Chondrocyte (in vitro differentiated cells): ENCODE measurements at regions not wholly inside any gene's neighbourhood (a gene's known extent, or its start where the extent isn't known, plus 50 kb on each side); places are given as distances from the start of the nearest gene placed in this dataset.

Source experiments
- DNase-seq: peaks from one replicate; pipeline ENCODE4 v3.0.0; 2021; ENCODE audit warnings: mixed read lengths, low spot score
- H3K27ac Mint-ChIP-seq: one replicate; pipeline ENCODE4 v1.8.0; 2021; ENCODE audit warnings: mild to moderate bottlenecking, moderate library complexity, mixed read lengths; ENCODE audit not compliant: unreplicated experiment
- H3K27me3 Mint-ChIP-seq: 2 replicates; pipeline ENCODE4 v1.8.0; 2021; ENCODE audit warnings: low read depth, mixed read lengths
- H3K36me3 Mint-ChIP-seq: 2 replicates; pipeline ENCODE4 v1.8.0; 2021; ENCODE audit warnings: low read depth, mixed read lengths
- H3K4me1 Mint-ChIP-seq: 2 replicates; pipeline ENCODE4 v1.8.0; 2021; ENCODE audit warnings: low read depth, mild to moderate bottlenecking, mixed read lengths
- H3K4me3 Mint-ChIP-seq: one replicate; pipeline ENCODE4 v1.8.0; 2021; ENCODE audit warnings: mild to moderate bottlenecking, moderate library complexity, mixed read lengths; ENCODE audit not compliant: unreplicated experiment
- H3K9me3 Mint-ChIP-seq: 2 replicates; pipeline ENCODE4 v1.8.0; 2021; ENCODE audit warnings: low read depth, mixed read lengths
- TF ChIP-seq, protein P1 (sequence below): fragments of 200-600 bp; sonication (generic); IDR thresholded peaks from 2 replicates; pipeline ENCODE4 v1.5.0; 2021; ENCODE audit warnings: antibody characterized with exemption, mild to moderate bottlenecking, moderate library complexity

DNA sequence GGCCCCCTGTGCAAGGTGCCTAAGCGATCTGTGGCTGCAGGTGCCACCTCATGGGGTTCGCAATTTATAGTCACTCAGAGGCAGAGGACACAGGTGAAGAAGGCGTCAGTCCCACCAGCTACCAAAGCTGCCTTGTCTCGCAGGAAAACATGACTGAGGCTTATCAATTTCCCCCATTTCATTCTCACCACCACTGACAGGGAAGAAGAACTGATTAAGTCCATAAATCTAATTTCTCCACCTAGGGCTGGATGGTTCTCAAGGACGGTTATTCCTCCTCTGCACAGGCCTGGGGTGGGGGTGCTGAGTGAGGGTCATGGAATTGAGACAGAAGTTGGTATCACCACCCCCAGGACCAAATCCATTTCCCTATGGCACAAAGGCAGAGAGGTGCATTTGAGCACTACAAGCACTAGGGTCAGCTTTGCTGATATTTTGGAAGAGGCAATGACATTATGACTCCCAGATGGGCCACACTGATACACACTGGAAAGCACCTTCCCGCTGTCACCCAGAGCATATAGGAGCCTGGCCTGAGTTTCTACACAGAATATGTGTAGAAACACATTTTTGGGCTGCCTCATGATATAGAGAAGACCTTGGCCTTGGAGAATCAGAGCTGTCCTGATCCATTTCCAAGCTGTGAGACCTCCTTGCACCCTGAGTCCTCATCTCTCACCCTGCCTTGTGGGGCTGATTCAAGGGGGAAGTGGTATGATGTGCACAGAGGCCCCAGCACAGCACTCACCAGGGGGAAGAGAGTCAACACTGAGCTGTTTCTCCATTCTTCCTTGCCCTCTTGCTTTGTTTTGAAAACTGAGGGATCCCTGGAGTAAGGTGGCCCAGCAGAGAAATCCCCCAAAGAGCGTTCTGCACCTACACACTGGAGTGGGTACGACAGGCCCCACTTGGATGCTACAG lies 59.4 kb downstream of the PITPNM2 start:
- DNase-seq: no peak
- Mint-ChIP-seq H3K36me3 (no peaks in the 10 kb centered on the region), H3K27ac (no peak overlapping the region), H3K4me3 (no peak overlapping the region), H3K4me1 (peaks cover 28% of the 10 kb centered on the region), H3K9me3 (no peaks in the 10 kb centered on the region), H3K27me3 (no peaks in the 10 kb centered on the region)
- TF ChIP-seq, protein P1, sequence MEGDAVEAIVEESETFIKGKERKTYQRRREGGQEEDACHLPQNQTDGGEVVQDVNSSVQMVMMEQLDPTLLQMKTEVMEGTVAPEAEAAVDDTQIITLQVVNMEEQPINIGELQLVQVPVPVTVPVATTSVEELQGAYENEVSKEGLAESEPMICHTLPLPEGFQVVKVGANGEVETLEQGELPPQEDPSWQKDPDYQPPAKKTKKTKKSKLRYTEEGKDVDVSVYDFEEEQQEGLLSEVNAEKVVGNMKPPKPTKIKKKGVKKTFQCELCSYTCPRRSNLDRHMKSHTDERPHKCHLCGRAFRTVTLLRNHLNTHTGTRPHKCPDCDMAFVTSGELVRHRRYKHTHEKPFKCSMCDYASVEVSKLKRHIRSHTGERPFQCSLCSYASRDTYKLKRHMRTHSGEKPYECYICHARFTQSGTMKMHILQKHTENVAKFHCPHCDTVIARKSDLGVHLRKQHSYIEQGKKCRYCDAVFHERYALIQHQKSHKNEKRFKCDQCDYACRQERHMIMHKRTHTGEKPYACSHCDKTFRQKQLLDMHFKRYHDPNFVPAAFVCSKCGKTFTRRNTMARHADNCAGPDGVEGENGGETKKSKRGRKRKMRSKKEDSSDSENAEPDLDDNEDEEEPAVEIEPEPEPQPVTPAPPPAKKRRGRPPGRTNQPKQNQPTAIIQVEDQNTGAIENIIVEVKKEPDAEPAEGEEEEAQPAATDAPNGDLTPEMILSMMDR: no peak

DNA sequence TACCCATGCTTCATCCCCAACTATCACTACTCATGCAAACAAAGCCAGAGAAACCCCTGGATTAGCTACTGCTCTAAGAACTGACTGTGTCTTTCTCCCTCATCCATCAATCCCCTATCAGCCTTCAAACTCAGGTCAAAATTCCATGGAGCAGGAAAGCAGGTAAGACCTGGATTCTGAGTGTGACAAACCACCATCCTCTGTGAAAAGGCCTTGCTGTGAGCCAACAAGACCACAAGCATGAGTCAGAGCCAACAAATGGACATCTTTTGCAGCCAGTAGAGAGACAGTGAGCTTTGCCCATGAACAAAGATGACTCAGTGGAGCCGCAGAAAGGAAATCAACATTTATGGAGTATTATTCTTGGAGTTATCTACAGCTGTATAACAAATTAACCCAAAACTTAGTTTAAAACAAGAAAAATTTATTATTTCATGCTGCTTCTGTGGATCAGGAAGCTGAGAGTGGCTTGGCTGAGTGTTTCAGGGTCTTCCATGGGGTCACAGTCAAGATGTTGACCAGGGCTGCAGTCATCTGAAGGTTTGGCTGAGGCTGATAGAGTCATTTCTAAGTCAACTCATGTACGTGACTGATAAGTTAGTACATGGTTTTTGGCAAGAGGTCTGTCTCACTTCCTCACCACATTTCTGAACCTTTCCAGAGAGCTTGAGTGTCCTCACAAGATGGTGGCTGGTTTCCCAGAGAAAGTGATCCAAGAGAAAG lies 61.1 kb downstream of the PITPNM2 start:
- no peak for DNase-seq
- Mint-ChIP-seq H3K27me3 (no peaks in the 10 kb centered on the region), H3K27ac (peak overlapping the region; percentile 77)

DNA sequence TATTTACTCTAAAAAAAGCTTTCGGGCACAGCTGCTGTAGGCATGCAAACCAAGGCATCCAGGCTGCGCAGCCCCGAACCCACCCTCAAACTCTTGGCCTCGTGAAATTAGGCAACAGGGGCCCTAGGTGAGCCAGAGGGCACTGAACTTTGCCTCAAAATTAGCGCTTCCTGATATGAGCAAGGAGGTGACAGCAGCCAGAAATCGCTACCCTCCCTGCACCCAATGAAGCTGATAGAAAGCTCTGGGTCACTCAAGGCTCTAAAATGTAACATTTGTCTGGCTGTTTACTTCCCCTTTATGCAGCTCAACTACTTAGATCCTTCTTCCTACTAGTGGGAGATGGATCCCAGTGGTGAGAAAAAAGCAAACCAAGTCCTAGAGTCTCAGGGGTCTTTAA lies 61.8 kb downstream of the PITPNM2 start:
- no peak for DNase-seq
- no peaks in the 10 kb centered on the region for H3K9me3 Mint-ChIP-seq
- H3K27me3 Mint-ChIP-seq: no peaks in the 10 kb centered on the region
- TF ChIP-seq, protein P1: no peak
- H3K4me1 Mint-ChIP-seq: peaks cover 31% of the 10 kb centered on the region
- no peaks in the 10 kb centered on the region for H3K36me3 Mint-ChIP-seq
- H3K4me3 Mint-ChIP-seq: no peak overlapping the region
- peak overlapping the region; percentile 77 for H3K27ac Mint-ChIP-seq

More for the DNA sequence above, 61.1 kb downstream of the PITPNM2 start:
- Mint-ChIP-seq H3K9me3 (no peaks in the 10 kb centered on the region), H3K4me1 (peaks cover 38% of the 10 kb centered on the region), H3K36me3 (no peaks in the 10 kb centered on the region), H3K4me3 (no peak overlapping the region)
- TF ChIP-seq, protein P1: no peak

DNA sequence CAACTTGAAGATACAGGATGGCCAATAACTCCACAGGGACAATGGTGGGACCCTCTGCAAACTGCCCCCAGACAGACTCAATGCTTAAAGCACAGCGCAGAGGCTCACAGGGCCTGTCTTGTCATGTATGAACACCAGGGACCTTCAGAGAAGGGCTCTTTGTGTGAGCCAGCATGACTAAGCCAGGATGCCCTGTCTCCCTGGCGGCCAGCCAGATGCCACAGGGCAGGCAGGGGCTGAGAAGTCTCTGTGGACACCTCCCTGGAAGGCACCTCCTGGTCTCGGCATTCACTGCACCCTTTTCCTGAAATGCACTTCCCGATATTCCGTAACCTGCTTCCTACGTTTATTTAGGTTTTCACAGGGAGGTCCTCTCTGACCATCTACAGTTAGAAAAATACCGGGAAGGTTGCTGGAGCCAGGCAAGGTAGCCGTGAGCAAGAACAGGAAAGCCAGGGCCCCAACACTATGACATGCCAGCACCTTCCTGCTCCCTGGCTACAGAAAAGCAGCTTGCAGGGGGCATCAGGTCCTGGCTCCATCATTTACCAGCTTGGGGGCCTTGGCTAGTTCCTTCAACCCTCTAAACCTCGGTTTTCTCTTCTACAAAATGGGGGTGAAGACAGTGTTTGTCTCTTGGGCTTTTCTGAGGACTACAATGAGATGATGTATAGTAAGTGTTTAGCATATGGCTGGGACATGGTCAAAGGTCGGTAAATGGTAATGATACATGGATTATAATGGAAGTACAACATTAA lies 65.0 kb downstream of the PITPNM2 start:
- no peak overlapping the region for H3K27ac Mint-ChIP-seq
- H3K4me3 Mint-ChIP-seq: no peak overlapping the region
- peaks cover 36% of the 10 kb centered on the region for H3K4me1 Mint-ChIP-seq
- DNase-seq: no peak
- TF ChIP-seq, protein P1: peak; percentile 21
- H3K9me3 Mint-ChIP-seq: no peaks in the 10 kb centered on the region
- no peaks in the 10 kb centered on the region for H3K36me3 Mint-ChIP-seq
- no peaks in the 10 kb centered on the region for H3K27me3 Mint-ChIP-seq

DNA sequence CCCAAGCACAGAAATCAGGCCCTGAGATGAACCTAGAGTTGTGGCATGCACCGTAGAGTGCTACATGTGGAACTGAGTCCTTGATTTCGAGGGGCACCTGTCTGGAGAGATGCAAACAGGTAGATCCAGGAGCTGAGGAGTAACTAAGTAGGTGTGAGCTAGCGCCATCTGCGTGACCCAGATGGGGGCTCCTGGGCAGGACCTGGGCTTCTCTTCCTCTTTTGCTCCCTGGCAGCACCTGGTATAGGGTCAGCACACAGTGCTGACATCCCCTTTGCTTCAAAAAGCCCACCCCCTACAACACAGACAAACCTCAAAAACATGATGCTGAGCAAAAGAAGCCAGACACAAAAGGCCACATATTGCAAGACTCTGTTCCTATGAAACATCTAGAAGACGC lies 65.8 kb downstream of the PITPNM2 start:
- no peak overlapping the region for H3K4me3 Mint-ChIP-seq
- H3K9me3 Mint-ChIP-seq: no peaks in the 10 kb centered on the region
- H3K27me3 Mint-ChIP-seq: no peaks in the 10 kb centered on the region
- H3K36me3 Mint-ChIP-seq: no peaks in the 10 kb centered on the region
- H3K4me1 Mint-ChIP-seq: peaks cover 34% of the 10 kb centered on the region
- H3K27ac Mint-ChIP-seq: no peak overlapping the region
- no peak for DNase-seq
- TF ChIP-seq, protein P1: no peak
